T-helper 2 cell (primary cell): ENCODE measurements at regions not wholly inside any gene's neighbourhood (a gene's known extent, or its start where the extent isn't known, plus 50 kb on each side); places are given as distances from the start of the nearest gene placed in this dataset.
"Not testable (repeated sequence)": the region's sequence is repeated elsewhere in the genome, so short reads cannot be mapped to it uniquely, and the experiment has no call there.

ENCODE experiments used
- DNase-seq, 5 experiments: peaks; one replicate each; pipeline versions ENCODE4 v3.0.0 to v3.0.0-alpha.2; 2012 to 2022

DNA sequence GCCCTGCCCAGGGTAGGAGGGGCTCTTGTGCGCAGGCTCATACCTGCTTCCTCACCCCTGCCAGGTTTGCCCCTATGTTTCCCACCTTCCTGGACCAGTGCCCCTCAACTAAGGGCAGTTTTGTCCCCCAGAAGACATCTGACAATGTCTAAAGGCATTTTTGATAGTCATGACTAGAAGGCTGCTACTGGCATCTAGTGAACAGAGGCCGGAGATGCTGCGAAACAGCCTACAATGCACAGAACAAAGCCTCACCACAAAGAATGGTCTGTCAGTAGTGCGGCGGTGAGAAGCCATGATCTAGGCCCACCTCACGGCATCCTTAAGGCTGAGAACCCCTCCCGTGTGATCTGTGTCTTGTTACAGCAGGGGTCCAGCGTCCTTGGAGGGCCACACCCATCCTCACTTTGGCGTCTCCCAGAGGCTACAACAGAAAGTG, 96.0 kb downstream of the TMEM17 start:
- no peak for DNase-seq

DNA sequence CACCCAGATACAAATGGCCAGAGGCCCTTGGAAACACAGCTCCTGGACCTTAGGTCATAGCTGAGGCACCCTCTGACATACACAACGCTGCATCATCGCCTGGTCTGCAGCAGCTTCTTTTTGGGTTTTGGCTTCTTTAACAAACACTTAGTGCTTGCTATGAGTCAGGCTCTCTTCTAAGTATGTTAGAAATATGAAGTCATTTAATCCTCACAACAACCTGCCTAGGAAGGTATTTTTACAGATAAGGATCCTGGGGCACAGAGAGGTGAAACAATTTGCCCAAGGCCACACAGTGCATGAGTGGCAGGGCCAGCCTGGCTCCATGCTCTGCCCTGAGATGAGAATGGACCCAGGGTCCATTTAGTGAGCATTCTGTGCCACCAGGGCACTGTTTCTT, 96.6 kb downstream of the TMEM17 start:
- DNase-seq, result no peak

DNA sequence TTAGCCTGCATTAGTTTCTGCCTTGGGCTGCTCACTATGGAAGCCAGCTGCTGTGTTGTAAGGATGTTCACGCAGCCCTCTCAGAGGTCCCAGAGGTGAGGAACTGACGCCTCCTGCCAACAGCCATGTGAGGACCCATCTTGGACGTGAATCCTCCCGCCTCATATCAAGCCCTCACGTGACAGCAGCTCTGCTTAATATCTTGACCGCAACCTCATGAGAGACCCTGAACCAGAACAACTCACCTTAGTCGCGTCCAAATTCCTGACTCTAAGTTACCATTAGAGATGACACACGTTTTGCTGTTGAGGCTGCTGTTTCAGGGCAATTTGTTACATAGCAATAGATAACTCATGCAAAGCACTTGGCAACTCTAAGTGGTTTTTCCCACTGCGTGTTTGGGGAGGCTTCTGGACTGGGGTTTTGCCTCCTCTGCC, 97.7 kb downstream of the TMEM17 start:
- DNase-seq, result no peak

DNA sequence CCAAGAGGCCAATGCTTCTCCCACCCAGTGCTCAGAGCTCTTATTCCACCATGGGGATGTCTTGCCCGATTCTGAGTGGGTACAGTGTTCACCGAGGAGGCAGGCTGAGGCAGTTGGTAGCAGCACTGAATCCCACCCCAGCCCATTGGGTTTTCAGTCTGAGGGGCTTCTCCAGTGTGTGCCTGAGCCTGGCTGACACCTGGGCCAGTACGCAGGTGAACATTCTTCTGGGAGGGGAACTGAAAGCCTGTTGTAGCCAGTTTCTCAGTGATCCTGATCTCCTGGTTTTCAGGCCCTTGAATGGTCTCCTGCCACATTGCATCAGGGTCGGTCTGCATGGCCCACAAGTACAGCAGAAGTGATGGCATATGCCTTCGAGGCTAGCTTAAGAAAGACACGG, 98.2 kb downstream of the TMEM17 start:
- DNase-seq, result no peak

DNA sequence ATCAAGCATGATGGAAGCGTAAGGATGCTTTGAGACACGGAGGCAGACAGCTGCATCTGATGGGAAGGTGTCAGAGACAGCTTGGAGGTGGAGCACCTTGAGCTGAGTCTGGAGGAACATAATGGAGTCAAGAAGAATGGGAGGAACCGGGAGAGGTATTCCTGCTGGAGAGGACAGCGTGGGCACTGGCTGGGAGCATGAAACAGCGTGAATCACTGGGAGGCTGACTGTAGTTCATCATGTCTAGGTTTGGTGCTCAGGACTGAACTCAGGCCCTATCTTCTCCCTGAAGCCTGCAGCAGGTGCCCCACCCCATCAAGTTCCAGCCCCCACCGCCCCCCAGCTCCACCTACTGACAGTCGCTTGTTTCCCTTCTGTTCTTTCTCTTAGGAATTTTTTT, 98.6 kb downstream of the TMEM17 start:
- no peak for DNase-seq

DNA sequence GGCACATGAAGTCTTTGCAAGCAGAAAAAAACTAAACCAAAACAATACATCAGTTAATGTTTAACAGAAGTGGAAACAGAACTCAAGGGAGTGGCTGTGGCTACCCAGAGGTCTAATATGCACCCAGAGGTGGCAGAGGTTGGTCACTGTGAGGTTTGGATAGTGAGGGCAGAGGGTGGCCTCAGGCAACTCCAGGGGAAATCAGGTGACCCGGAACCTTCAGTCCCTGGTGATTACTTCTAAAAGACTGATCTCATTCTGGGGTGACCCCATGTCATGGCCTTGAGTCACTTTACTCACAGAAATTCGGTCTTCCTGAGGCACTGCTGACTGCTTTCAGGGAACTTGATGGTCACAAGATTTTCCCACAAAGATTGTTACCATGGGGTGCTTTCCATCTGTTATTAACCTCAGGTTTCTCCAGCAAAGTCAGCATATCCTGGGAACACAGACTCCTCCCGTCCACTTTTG, 99.4 kb downstream of the TMEM17 start:
- DNase-seq, result no peak

DNA sequence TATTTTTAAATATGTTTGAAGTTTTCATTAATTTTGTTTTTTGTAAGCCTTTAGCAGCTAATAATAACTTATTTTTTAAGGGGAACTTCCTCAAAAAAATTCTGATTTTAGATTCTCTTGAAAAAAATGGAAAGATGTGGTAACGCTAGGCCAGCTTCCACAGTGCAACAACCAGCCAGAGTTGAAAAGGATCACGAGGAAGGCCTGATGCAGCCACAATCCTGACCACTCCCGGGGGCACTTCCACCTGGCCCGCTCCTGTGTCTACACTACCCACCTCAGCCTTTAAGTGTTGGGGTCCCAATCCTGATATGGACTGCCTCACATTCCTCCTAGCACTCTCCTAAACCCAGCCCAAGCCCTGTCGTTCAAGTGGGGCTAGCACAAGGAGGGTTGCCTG, 101.1 kb downstream of the TMEM17 start:
- no peak for DNase-seq

DNA sequence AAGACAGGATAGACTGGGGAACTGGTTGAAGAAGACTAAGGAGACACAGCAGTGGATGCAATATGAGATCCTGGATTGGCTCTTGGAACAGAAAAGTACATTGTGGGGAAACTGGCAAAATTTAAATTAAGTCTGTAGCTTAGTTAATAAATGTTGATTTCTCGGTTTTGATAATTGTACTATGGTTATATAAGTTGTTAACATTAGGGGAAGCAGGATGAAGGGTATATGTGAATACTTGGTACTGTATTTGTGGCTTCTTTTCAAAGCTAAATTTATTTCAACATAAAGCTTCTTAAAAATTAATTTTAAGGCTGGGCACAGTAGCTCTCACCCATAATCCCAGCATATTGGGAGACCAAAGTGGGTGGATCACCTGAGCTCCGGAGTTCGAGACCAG, 103.8 kb downstream of the TMEM17 start:
- no peak for DNase-seq

DNA sequence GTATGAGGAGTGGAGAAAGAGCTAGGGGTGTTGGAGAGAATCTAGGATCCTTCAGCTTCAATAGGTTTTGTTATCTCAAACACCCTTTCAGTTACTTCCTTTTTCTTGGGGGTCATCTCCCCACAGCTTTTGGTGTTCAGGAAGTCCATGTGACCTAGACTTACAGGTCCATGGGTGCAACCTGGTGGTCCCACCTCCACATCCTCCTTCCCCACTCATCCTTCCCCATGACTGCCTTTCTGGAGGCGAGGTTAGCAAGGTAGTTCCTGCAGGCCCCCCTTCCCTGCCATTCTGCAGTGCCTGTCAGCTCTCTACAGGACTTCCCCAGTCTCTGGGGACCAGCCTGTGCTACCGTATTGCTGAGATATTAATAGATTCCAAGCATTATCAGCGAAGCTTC, 107.6 kb downstream of the TMEM17 start:
- DNase-seq, result no peak

DNA sequence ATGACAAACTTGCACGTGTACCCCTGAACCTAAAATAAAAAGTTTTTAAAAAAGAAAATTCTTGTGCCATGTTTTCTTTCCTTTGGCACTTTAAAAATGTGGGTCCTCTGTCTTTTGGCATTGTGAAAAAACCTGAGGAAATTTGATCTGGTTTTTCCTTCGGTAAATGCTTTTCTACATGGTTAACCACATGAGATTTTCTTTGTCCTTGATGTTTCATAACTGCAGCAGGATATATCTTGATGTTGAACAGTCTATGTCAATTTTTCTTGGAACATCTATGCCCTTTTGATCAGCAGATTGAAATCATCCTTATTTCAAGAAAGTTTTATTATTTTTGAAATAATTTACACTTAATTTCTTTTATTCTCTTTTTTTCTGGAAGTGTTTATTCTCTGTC, 109.1 kb downstream of the TMEM17 start:
- no peak for DNase-seq

DNA sequence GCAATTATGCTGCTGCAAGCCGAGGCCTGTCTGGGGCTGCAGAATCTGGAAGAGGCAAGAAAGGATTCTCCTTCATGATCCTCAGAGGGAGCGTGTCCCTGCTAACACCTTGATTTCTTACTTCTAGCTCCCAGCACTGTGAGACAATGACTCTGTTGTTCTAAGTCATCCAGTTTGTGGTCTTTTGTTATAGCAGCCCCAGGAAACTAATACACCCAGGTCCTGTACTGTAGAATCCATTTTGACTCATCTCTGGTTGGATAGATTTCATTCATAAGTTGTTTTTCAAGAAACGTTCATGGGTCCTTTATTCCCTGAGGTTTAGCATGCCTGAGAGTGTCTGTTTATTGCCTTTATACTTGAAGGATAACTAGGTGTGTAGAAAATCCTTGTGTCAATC, 112.7 kb downstream of the TMEM17 start:
- DNase-seq, result no peak

DNA sequence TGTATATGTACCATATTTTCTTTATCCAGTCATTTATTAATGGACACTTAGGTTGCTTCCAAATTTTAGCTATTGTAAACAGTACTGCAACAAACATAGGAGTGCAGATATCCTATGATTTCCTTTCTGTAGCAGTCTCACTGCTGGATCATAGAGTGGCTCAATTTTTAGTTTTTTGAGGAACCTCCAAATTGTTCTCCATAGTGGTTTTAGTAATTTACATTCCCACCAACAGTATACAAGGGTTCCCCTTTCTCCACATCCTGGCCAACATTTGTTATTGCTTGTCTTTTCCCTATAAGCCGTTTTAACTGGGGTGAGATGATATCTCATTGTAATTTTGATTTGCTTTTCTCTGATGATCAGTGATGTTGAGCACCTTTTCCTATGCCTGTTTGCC, 114.3 kb downstream of the TMEM17 start:
- DNase-seq, result no peak

DNA sequence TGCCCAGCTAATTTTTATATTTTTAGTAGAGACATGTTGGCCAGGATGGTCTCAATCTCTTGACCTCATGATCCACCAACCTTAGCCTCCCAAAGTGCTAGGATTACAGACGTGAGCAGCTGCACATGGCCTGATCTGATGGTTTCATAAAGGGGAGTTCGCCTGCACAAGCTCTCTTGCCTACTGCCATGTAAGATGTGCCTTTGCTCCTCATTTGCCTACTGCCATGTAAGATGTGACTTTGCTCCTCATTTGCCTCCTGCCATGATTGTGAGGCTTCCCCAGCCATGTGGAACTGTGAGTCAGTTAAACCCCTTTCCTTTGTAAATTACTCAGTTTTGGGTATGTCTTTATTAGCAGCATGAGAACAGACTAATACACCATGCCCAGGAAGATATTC, 119.6 kb downstream of the TMEM17 start:
- DNase-seq, result not testable (repeated sequence)

DNA sequence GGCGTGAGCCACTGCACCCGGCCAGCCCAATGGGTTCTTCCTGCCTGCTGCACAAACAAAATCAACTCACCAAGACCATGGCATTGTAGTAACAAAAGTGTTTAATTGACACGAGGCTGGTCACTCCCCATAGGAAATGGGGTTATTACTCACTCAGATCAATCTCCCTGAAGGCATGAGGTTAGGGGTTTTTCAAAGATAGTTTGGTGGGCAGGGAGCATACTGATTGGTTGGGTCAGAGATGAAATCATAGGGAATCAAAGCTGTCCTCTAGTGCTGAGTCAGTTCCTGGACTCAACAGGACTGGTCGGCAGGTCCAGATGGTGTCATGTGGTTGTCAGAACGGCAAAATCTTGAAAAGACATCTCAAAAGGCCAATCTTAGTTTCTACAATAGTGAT, 122.1 kb downstream of the TMEM17 start:
- no peak for DNase-seq

DNA sequence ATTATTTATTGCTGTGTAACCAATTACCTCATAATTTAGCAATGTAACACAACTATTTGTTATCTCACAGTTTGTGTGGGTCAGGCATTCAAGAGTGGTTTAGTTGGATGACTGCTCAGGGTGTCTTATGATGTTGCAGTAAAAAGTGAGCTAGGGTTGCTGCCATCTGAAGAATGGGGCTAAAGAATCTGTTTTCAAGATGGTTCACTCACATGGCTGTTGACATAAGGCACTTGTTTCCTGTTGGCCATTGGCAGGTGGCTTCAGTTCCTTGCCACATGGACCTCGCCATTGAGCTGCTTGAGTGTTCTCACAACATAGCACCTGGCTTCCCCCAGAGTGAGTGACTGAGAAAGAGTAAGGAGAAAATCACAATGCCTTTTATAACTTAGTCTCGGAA, 123.2 kb downstream of the TMEM17 start:
- no peak for DNase-seq

DNA sequence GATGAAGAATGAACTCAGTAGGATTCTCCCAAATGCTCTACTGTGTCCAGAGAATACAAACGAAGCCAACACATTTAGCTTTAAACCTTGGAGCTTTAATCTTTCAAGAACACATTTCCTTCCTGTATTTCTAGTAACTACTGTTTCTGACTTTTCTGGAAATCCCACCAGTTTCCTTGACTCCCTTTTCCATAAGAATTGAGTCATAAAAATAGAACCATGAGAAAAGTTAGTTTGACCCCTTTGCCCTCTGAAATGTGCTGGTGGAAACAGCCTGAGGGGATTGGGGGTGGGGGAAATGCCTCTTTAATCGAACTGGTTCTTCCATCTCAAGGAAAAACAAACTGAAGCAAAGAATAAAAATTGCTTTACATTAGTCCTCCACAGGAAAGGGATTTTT, 123.9 kb downstream of the TMEM17 start:
- no peak for DNase-seq

DNA sequence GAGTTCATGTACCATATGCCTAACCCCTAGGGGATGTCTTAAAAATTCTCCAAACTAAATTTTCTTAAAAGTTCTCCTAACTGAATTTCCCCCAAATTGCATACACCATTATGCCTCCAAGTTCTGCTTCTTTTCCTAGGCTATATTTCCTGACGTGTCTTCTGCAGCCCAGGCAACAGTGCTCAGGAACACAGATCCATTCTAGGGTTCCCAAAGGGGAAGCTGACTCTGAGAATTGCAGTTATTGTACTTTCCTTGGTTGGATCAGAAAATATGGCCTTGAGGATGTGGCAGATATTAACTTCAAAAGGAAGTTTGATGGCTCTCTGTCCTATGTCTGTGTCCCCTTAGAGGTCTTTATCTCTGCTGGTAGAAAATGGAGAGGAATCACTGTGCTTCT, 124.3 kb downstream of the TMEM17 start:
- no peak for DNase-seq

DNA sequence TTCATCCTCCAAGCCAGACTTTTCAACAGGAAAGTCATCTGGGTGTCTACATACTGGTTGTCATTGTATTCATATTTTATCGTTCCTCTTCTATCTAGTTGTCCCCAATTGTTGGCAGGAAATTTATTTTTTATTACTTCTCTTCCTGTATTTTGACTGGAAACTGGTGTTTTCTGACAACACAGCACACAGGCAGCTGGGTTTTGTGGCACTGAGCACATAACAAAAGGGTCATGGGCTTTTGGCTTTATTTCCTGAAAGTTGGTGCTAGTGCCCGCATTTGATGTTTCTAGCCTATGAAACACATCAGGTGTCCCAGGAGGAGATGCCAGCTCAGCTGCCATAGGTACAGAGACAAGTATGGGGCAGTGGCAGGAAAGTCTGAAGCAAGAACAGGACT, 126.4 kb downstream of the TMEM17 start:
- no peak for DNase-seq

DNA sequence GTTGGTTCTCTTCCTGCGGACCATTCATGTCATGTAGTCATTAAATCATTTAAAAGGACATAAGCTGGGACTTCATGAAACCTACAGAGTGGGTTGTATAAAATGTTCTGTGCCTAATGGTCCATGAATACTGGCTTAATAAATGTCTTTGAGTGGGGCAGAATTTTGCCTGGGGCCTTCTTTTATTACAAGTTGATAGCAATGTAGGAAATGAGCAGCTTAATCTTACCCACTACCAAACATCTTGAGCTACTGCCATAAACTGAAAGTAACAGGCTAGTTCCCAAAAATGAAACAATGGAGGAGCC, 130.9 kb downstream of the TMEM17 start:
- no peak for DNase-seq

DNA sequence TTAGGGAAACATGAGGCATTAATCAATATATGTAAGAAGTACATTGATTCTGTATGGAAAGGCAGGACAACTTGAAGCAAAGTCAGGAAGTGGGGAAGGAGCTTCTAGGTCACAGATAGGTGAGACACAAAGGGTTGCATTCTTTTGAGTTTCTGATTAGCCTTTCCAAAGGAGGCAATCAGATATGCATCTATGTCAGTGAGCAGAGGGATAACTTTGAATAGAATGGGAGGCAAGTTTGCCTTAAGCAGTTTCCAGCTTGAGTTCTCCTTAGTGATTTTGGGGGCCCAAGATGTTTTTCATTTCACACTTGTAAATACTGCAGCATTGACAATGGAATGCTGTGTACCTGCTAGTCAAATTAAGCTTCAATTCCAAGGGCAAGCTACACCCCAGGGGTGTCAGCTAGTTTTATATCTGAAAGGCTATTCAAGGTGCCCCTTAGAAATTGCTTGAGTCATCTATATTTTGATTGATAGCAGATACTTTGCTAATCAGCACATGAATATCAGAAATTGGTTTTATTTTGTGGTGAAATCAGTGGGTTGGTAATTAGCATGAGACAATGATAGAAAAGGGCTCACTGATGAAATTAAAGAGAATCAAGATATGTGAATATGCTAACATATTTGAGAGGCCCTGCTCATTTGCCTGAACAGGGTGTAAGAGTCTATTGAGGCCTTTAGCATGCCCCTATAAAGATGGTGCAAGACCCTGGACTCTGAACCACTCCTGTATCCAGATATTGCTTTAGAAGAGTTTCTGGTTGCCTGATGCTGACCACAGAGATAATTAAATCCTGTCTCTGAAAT, 131.5 kb downstream of the TMEM17 start:
- no peak for DNase-seq

DNA sequence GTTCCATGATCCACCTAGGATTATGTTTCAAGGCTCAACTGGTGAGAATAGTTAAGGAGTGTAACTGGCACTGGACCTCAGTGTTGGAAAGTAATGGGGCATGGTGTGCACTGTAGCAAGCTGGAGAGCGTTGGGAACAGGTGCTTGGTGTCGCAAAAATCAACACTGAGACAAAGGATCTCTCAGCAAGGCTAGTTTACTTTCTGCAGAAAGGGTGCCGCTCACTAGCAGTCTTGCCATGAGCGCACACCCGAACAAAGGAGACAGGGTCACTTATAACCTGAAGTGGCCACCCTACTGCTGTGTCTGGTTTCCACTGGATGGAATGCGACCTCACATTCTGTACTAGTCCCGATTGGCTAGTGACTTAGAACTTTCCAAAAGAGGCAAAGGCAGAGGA, 133.2 kb downstream of the TMEM17 start:
- no peak for DNase-seq

DNA sequence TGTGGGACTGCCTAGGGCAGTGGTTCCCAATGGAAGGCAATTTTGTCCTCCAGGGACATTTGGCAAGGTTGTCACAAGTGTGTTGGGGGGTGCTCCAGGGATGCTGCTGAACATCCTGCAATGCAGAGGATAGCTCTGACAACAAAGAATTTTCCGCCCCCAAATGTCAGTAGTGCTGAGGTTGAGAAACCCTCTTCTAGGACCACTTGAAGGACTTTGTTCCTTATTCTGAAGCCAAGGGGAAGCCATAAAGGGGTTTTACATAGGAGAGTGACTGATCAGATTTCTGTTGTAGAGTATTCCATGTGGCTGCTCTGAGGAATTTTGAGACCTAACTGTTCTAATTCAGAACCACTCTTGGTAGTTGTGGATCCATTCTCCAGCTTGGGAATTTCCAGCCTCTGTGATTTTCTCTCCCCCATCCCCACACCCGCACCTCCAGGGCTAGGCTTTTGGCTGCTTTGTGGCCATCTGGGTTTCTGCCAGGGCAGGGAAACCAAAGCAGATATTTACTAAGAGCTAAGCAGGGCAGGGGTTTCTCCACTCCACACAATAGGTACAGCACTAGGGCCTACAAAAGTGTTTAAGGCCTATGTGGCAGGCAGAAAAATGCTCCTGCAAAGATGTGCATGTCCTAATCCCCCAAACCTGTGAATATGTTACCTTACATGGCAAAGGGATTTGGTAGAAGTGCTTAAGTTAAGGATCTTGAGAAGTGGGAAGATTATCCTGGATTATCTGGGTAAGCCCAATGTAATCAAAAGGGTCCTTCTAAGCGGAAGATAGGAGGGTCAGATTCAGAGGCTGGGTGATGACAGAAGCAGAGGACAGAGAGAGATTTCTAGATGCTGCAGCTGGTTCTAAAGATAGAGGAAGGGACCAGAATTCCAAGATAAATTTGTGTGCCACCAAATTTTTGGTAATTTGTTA, 135.4 kb downstream of the TMEM17 start:
- no peak for DNase-seq

DNA sequence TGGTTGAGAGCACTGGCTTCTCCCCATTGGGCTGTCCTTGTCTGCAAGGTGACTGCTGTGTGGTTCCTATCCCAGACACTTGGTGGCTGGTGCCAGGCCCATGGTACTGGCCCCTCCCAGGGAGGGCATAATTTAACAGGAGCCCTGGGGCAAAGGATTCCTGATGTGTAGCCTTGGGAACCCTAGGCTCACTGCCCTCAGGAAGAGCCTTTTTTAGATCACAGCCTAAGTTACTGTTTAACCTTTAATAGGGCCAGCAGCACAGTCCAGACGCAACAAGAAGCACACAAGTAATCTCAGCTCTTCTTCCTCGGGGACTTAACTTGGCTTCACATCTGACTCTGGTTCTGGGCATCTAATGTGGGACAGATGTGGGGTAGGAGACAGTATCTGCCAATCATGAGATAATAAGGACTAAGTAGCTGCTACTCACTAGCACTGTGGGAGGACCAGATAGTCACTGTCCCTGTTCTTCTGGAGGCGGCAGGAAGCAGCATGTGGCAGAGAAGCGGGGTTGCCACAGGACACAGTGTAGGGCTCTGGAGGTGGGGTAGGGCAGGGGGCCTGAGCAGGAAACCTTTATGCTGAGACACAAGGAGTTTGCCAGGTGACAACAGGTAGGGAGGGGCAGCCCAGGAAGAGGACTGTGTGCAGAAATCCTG, 136.3 kb downstream of the TMEM17 start:
- no peak for DNase-seq
